K562 (cell line): ENCODE measurements at regions not wholly inside any gene's neighbourhood (a gene's known extent, or its start where the extent isn't known, plus 50 kb on each side); places are given as distances from the start of the nearest gene placed in this dataset.

Experiments used
- ATAC-seq: fragments of 200-7000 bp; cut with Tn5 transposase; 3 replicates; pipeline ENCODE4 v1.9.1; 2020; ENCODE audit warnings: moderate library complexity
- BruUV-seq: library from RNA; stranded (reverse); fragments of 400-500 nt; replicated peaks from 2 replicates; lab custom pipeline; 2021; lab: Mats Ljungman, UMichigan
- CTCF ChIA-PET: fragments of 300-600 bp; formaldehyde crosslinking; extraction: SDS; loops from one replicate; lab custom pipeline; 2021; ENCODE audit warnings: low intra/inter-chr PET ratio; lab: Yijun Ruan, JAX
- POLR2A ChIA-PET: fragments of 300-600, 350-650 bp; sonication (Branson Sonifier 250); formaldehyde crosslinking; extraction: SDS; loops from one replicate; lab custom pipeline; 2021; ENCODE audit warnings: antibody characterized with exemption, inconsistent platforms; lab: Yijun Ruan, JAX
- DNase-seq, 4 experiments: peaks; one replicate each; pipeline versions ENCODE4 v3.0.0 to v3.0.0-alpha.2; 2011 to 2018; ENCODE audit warnings: low spot score in 3 of 4, mixed read lengths in 3 of 4; ENCODE audit errors: extremely low read depth in 1 of 4
- FAIRE-seq: peaks from 2 replicates; lab custom pipeline; 2011; peaks lifted over from hg19 to GRCh38; lab: Jason Lieb, UNC
- H2AFZ ChIP-seq: 2 replicates; pipeline ENCODE4 v1.6.0; 2011; ENCODE audit warnings: low read depth, low read length, control low read depth, inconsistent platforms
- H3K27ac ChIP-seq: fragments of 200-600 bp; 3 replicates; pipeline ENCODE4 v1.8.0; 2011; ENCODE audit warnings: low read depth, mild to moderate bottlenecking, control low read depth, inconsistent platforms, low read length, moderate library complexity, mixed read lengths; ENCODE audit errors: extremely low read depth
- H3K27me3 ChIP-seq, 2 experiments: fragments of 300-600 bp in 1 of 2; 2 replicates in 1 of 2; 3 replicates in 1 of 2; pipeline versions ENCODE4 v1.6.0 to v1.8.0; 2011; ENCODE audit warnings: inconsistent platforms in 2 of 2, low read length in 2 of 2, mild to moderate bottlenecking in 1 of 2, mixed read lengths in 1 of 2, moderate library complexity in 1 of 2; ENCODE audit not compliant: control insufficient read depth in 2 of 2, insufficient read depth in 2 of 2
- H3K36me3 ChIP-seq: fragments of 300-600 bp; 3 replicates; pipeline ENCODE4 v1.8.0; 2011; ENCODE audit warnings: mild to moderate bottlenecking, low read length, inconsistent platforms; ENCODE audit not compliant: control insufficient read depth, insufficient read depth
- H3K4me1 ChIP-seq, 2 experiments: fragments of 200-600 bp in 1 of 2; replicated peaks in 1 of 2; 2 replicates in 1 of 2; 3 replicates in 1 of 2; pipeline versions ENCODE4 v1.5.1 to v1.8.0; 2011; ENCODE audit warnings: inconsistent platforms in 2 of 2, low read length in 2 of 2, mild to moderate bottlenecking in 1 of 2, mixed read lengths in 1 of 2, moderate library complexity in 1 of 2; ENCODE audit not compliant: control insufficient read depth in 2 of 2, insufficient read depth in 2 of 2
- H3K4me2 ChIP-seq: 2 replicates; pipeline ENCODE4 v1.6.1; 2011; ENCODE audit warnings: low read length, control low read depth, inconsistent platforms, mixed read lengths; ENCODE audit not compliant: insufficient read depth
- H3K4me3 ChIP-seq: fragments of 200-600 bp; sonication (generic), shearing (Covaris generic); 2 replicates; pipeline ENCODE4 v1.5.1; 2016; ENCODE audit warnings: control low read depth, inconsistent platforms
- H3K79me2 ChIP-seq: fragments of 200-600 bp; 3 replicates; pipeline ENCODE4 v1.8.0; 2011; ENCODE audit warnings: low read length, inconsistent platforms; ENCODE audit not compliant: control insufficient read depth, insufficient read depth
- H3K9ac ChIP-seq, 2 experiments: 2 replicates each; pipeline versions ENCODE4 v1.6.0 to v1.6.1; 2011; ENCODE audit warnings: low read depth in 2 of 2, low read length in 2 of 2, control low read depth in 1 of 2, inconsistent platforms in 1 of 2, mild to moderate bottlenecking in 1 of 2, mixed read lengths in 1 of 2; ENCODE audit not compliant: insufficient read depth in 1 of 2
- H3K9me1 ChIP-seq: one replicate; pipeline ENCODE4 v1.6.0; 2011; ENCODE audit warnings: inconsistent platforms, mild to moderate bottlenecking, low read length, moderate library complexity; ENCODE audit not compliant: control insufficient read depth, insufficient read depth
- H3K9me3 ChIP-seq: replicated peaks from 2 replicates; pipeline ENCODE4 v1.5.1; 2011; ENCODE audit warnings: low read depth, low read length, inconsistent platforms; ENCODE audit not compliant: control insufficient read depth, insufficient read depth
- H4K20me1 ChIP-seq: replicated peaks from 2 replicates; pipeline ENCODE4 v1.6.1; 2011; ENCODE audit warnings: low read length, inconsistent platforms, mixed read lengths; ENCODE audit not compliant: control insufficient read depth, insufficient read depth
- HMGXB4 ChIP-seq: sonication (generic); formaldehyde crosslinking; IDR thresholded peaks from 2 replicates; pipeline ENCODE4 v1.8.1; 2023; ENCODE audit warnings: mild to moderate bottlenecking, missing genetic modification reagents
- LARP7 ChIP-seq: fragments of 450-650 bp; IDR thresholded peaks from 2 replicates; pipeline ENCODE4 v1.6.1; 2016
- MTA1 ChIP-seq: fragments of 450-650 bp; IDR thresholded peaks from 2 replicates; pipeline ENCODE4 v1.6.1; 2017; ENCODE audit warnings: borderline replicate concordance
- NCOA2 ChIP-seq, 2 experiments: fragments of 450-650 bp; IDR thresholded peaks; 2 replicates each; pipeline ENCODE4 v1.6.1; 2018; ENCODE audit warnings: mild to moderate bottlenecking in 2 of 2, moderate library complexity in 1 of 2; ENCODE audit not compliant: partially characterized antibody in 2 of 2
- PML ChIP-seq: IDR thresholded peaks from 2 replicates; pipeline ENCODE4 v1.6.1; 2012; ENCODE audit warnings: low read length, inconsistent platforms
- PYGO2 ChIP-seq: fragments of 450-650 bp; IDR thresholded peaks from 2 replicates; pipeline ENCODE4 v1.6.1; 2016; ENCODE audit warnings: mild to moderate bottlenecking, missing genetic modification characterization, moderate library complexity, missing compliant biosample characterization
- SNRNP70 ChIP-seq: fragments of 200-400 bp; formaldehyde crosslinking; optimal IDR thresholded peaks from 2 replicates; pipeline ENCODE3; 2017; ENCODE audit warnings: low read depth, low read length
- ZNF277 ChIP-seq: fragments of 250-450 bp; sonication (Bioruptor Pico); IDR thresholded peaks from 2 replicates; pipeline ENCODE4 v1.8.0; 2022; ENCODE audit warnings: inconsistent platforms, mild to moderate bottlenecking, moderate library complexity, borderline replicate concordance
- WGBS: fragments of 100-300 bp; shearing (Covaris generic); methylation state at CpG from one replicate; pipeline ENCODE4 v1.1.6; 2016; ENCODE audit warnings: low coverage, mixed read lengths; ENCODE audit not compliant: insufficient coverage; ENCODE audit errors: missing lambda C conversion rate; 5-methylcytosine and 5-hydroxymethylcytosine counted together
- in situ Hi-C: fragments of 300-500 bp; cut with MboI; formaldehyde crosslinking; loops from 4 replicates; pipeline ENCODE4 v1.15.0; 2018; ENCODE audit warnings: inconsistent platforms, mixed read lengths
- intact Hi-C: fragments of 100-400 bp; cut with micrococcal nuclease; formaldehyde crosslinking; loops from 2 replicates; pipeline ENCODE4 v1.14.2; 2022
- TF ChIP-seq, protein P1 (sequence below): fragments of 250-450 bp; sonication (Bioruptor Pico); IDR thresholded peaks from 2 replicates; pipeline ENCODE4 v1.5.0; 2021; ENCODE audit warnings: mild to moderate bottlenecking, borderline replicate concordance
- TF ChIP-seq, protein P2 (sequence below): fragments of 450-650 bp; IDR thresholded peaks from 2 replicates; pipeline ENCODE4 v1.6.1; 2016; ENCODE audit warnings: borderline replicate concordance

DNA sequence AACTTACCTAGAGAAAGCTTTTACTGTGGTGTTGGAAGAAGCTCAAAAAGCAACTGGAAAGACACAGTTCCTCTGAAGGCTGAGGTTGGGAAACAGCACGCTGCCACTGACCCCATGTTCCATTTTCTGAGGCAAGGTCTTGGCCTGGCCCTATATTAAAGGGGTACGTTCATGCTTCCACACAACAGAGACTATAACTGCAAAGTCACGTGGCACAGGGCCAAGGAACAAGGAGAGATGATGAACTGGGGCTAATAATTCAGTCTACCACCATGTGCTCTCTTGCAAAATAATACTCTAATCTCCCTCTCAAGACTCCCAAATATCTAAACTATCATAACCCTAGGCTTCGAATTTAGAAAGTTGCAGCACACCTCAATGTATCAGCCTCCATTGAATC lies 381.6 kb downstream of the DSEL start:
- in situ Hi-C loops = no loop called here
- BruUV-seq = no TSS peak
- no peaks in the 10 kb centered on the region for H3K27me3 ChIP-seq
- no peak overlapping the region for H3K4me3 ChIP-seq
- H3K36me3 ChIP-seq = no peaks in the 10 kb centered on the region
- TF ChIP-seq PML = no peak
- no peak for TF ChIP-seq PYGO2 (tag)
- no peak for TF ChIP-seq HMGXB4
- TF ChIP-seq, protein P1, sequence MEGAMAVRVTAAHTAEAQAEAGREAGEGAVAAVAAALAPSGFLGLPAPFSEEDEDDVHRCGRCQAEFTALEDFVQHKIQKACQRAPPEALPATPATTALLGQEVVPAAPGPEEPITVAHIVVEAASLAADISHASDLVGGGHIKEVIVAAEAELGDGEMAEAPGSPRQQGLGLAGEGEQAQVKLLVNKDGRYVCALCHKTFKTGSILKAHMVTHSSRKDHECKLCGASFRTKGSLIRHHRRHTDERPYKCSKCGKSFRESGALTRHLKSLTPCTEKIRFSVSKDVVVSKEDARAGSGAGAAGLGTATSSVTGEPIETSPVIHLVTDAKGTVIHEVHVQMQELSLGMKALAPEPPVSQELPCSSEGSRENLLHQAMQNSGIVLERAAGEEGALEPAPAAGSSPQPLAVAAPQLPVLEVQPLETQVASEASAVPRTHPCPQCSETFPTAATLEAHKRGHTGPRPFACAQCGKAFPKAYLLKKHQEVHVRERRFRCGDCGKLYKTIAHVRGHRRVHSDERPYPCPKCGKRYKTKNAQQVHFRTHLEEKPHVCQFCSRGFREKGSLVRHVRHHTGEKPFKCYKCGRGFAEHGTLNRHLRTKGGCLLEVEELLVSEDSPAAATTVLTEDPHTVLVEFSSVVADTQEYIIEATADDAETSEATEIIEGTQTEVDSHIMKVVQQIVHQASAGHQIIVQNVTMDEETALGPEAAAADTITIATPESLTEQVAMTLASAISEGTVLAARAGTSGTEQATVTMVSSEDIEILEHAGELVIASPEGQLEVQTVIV = no peak
- TF ChIP-seq SNRNP70 = no peak
- no peak for TF ChIP-seq ZNF277 (CRISPR knock-in tag)
- TF ChIP-seq MTA1 = no peak
- TF ChIP-seq, protein P2, sequence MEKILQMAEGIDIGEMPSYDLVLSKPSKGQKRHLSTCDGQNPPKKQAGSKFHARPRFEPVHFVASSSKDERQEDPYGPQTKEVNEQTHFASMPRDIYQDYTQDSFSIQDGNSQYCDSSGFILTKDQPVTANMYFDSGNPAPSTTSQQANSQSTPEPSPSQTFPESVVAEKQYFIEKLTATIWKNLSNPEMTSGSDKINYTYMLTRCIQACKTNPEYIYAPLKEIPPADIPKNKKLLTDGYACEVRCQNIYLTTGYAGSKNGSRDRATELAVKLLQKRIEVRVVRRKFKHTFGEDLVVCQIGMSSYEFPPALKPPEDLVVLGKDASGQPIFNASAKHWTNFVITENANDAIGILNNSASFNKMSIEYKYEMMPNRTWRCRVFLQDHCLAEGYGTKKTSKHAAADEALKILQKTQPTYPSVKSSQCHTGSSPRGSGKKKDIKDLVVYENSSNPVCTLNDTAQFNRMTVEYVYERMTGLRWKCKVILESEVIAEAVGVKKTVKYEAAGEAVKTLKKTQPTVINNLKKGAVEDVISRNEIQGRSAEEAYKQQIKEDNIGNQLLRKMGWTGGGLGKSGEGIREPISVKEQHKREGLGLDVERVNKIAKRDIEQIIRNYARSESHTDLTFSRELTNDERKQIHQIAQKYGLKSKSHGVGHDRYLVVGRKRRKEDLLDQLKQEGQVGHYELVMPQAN = no peak
- TF ChIP-seq LARP7 = no peak
- no peak for TF ChIP-seq NCOA2 (IDR thresholded peaks at IDR 0.05; ENCODE audit: partially characterized antibody in 2 of 2)
- no peak overlapping the region for H2AFZ ChIP-seq
- intact Hi-C loops = no loop called here
- FAIRE-seq (no peak), ATAC-seq (no peak), DNase-seq (no peak)
- H3K4me2 ChIP-seq = no peak overlapping the region
- H3K4me1 ChIP-seq = no peaks in the 10 kb centered on the region
- 0% methylated on average over 3 of the region's 4 CpGs for WGBS
- no peaks in the 10 kb centered on the region for H3K9me3 ChIP-seq
- no peaks in the 10 kb centered on the region for H3K9me1 ChIP-seq
- POLR2A ChIA-PET = no interaction called here
- no peaks in the 10 kb centered on the region for H3K79me2 ChIP-seq
- CTCF ChIA-PET = no interaction called here
- H3K27ac ChIP-seq = no peak overlapping the region
- H4K20me1 ChIP-seq = no peaks in the 10 kb centered on the region
- no peak overlapping the region for H3K9ac ChIP-seq
